D721Med (cell line): ENCODE measurements at regions not wholly inside any gene's neighbourhood (a gene's known extent, or its start where the extent isn't known, plus 50 kb on each side); places are given as distances from the start of the nearest gene placed in this dataset.

Experiments
- DNase-seq: peaks from one replicate; pipeline ENCODE4 v3.0.0; 2011; ENCODE audit warnings: low spot score; ENCODE audit not compliant: insufficient read length
- FAIRE-seq: peaks from 2 replicates; lab custom pipeline; 2011; peaks lifted over from hg19 to GRCh38; lab: Jason Lieb, UNC
- CTCF ChIP-seq: IDR thresholded peaks from 2 replicates; pipeline ENCODE4 v1.5.1; 2012; ENCODE audit warnings: mild to moderate bottlenecking, control low read depth; ENCODE audit not compliant: insufficient read depth; ENCODE audit errors: missing control alignments

DNA sequence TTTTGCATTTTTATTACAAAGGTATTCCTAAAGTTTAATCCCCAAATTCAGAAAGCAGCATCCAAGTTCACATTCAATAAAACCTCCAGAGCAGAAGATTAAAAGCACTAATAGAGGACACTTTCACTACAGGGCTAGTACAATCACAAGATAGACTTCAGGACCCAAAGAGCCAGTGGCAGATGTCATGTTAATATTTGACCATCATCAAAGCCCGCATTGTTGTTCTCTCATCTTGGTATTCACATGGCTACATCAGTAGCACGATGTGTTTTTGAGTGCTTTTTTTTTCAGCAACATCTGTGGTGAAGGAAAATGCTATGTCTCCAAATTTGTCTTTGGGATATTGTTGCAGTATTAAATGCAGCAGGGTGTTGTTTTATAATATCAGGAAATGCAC lies 134.3 kb downstream of the ARL4A start:
- no peak for DNase-seq
- TF ChIP-seq CTCF, result no peak
- FAIRE-seq, result no peak

DNA sequence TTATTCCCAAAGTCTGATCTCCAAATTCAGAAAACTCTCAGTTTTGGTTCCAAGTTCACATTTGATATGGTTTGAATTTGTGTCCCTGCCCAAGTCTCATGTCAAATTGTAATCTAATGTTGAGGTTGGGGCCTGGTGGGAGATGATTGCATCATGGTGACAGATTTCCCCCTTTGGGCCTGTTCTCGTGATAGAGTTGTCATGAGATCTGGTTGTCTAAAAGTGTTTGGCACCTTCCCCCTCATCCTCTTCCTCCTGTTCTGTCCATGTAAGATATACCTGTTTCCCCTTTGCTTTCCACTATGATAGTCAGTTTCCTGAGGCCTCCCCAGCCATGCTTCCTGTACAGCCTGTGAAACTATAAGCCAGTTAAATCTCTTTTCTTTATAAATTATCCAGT lies 138.6 kb downstream of the ARL4A start:
- FAIRE-seq (no peak), DNase-seq (no peak)
- no peak for TF ChIP-seq CTCF

DNA sequence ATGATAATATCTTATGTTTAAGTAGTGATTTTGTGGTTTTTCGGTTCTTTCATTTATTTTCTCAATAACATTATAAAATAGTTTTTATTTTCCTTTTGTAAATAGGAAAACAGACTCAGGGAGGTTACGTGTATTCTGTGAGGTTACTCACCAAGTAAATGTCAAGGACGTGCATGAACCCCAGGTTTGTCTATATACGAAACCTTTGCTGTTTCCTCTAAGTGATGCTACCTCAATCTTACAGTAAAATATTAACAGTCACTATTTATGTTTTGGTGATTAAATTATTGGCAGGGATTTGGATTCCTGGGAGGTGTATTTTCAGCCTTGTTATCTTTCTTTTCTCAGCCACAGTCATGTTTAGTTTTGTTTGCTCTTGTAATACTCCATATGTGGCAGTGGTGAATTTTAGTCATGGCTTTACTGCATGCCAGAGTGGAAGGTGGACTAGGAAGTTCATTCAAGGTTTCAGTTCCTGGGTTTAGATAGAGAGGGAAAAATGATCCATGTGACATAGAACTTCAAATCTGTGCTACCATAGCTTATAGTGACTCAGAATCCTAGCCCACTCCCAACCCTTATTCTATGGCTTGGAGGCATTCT lies 139.9 kb downstream of the ARL4A start:
- no peak for FAIRE-seq
- no peak for DNase-seq
- TF ChIP-seq CTCF, result no peak

DNA sequence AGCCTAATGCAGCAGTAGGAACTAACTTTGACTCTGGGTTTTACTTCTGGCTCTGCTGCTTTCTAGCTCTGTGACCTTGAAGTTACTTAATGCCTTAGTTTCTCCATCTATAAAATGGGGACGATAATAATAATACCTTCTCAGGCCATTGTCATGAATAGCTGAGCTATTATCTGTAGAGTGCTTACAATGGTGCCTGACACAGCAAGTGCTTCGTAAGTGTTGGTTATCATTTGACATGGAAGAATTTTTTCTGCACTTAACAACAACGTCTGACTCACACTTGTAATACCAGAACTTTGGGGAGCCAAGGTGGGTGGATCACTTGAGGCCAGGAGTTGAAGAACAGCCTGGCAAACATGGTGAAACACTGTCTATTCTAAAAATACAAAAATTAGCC lies 140.5 kb downstream of the ARL4A start:
- DNase-seq (no peak), FAIRE-seq (no peak)
- TF ChIP-seq CTCF, result no peak

GRCh38 chr7:12831024-12831423 lies 143.6 kb downstream of the ARL4A start:
- DNase-seq (no peak), FAIRE-seq (no peak)
- no peak for TF ChIP-seq CTCF

GRCh38 chr7:12833829-12834228 lies 146.4 kb downstream of the ARL4A start:
- no peak for TF ChIP-seq CTCF
- DNase-seq (no peak), FAIRE-seq (no peak)

DNA sequence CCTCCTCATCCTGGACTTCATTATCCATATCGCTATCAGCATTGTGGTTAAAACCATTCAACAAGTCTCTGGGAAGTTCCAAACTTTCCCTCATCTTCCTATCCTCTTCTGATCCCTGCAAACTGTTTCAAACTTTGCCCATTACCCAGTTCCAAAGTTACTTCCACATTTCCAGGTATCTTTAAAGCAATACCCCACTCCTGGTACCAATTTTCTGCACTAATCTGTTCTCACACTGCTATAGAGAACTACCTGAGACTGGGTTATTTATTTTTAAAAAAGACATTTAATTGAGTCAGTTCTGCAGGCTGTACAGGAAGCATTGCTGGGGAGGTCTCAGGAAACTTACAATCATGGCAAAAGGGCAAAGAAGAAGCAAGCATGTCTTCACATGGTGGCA lies 147.3 kb downstream of the ARL4A start:
- TF ChIP-seq CTCF, result no peak
- DNase-seq (no peak), FAIRE-seq (no peak)
